Stimulated activated CD4-positive, alpha-beta T cell treated with anti-CD3 and anti-CD28 coated beads, Interleukin-15, amount 100 ng/mL, for 1 hour (primary cell): ENCODE measurements at regions not wholly inside any gene's neighbourhood (a gene's known extent, or its start where the extent isn't known, plus 50 kb on each side); places are given as distances from the start of the nearest gene placed in this dataset.
"Not testable (repeated sequence)": the region's sequence is repeated elsewhere in the genome, so short reads cannot be mapped to it uniquely, and the experiment has no call there.

Experiments used
- DNase-seq, 2 donors: peaks; one replicate each; pipeline ENCODE4 v3.0.0-alpha.2; 2020; ENCODE audit warnings: low read depth in 1 of 2, low spot score in 1 of 2

GRCh38 chr16:26963109-26963508, 103.6 kb upstream of the C16orf82 start:
- DNase-seq: no peak

DNA sequence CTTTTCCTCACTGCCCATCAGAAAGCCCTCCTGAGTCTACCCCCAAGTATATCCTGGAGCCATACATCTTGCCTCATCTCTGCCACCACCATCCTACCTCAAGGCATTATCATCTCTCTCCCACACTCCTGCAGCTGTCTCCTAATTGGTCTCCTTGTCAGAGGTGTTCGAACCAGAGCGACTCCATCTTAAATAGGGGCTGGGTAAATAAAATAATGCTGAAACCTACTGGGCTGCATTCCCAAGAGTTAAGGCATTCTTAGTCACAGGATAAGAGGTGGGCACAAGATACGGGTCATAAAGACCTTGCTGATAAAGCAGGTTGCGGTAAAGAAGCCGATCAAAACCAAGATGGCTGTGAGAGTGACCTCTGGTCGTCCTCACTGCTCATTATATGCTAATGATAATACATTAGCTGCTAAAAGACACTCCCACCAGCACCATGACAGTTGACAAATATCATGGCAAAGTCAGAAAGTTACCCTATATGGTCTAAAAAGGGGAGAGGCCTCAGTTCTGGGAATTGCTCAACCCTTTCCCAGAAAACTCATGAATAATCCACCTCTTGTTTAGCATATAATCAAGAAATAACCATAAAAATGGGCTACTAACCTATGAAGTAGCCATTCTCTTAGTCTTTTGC, 97.0 kb upstream of the C16orf82 start:
- no peak for DNase-seq

GRCh38 chr16:26970292-26970691, 96.4 kb upstream of the C16orf82 start:
- no peak for DNase-seq

DNA sequence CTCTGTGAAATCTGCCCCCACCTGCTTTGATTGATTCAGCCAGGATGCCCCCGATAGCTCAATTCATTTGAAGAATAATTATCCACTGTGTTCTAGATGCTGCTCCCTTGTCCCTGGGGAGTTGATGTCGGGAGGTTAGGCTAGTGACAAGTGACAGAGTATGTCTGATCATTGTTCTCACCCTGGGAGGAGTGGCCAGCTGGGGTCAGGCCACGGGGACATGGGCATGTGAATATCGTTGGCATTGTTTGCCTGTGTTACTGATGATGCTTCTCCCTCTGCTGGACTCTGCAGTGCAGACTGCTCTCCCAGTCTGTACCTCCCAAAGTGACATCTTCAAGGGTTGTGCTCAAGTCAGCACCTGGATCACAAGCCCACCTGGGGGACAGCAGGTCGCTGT, 89.9 kb upstream of the C16orf82 start:
- no peak for DNase-seq

- no peak for DNase-seq
Observed at GRCh38 chr16:26981266-26981938, 85.3 kb upstream of the C16orf82 start.

DNA sequence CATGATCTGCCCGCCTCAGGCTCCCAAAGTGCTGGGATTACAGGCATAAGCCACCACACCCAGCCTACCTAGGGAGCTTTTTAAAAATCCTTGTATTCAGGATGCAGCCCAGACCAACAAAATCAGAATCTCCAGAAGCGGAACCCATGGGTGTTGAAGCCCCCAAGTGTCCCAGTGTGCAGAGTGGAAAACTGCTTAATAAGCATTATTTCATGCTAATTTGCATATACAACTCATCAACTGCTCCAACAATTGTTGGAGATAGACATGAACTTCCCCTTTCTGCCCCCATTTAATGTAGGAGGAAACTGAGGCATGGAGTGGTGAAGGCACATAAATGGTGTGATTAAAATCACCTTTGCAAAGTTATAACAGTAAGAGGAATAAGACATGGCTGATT, 84.3 kb upstream of the C16orf82 start:
- DNase-seq: no peak

- no peak for DNase-seq
Observed at GRCh38 chr16:26983426-26983825, 83.3 kb upstream of the C16orf82 start.

DNA sequence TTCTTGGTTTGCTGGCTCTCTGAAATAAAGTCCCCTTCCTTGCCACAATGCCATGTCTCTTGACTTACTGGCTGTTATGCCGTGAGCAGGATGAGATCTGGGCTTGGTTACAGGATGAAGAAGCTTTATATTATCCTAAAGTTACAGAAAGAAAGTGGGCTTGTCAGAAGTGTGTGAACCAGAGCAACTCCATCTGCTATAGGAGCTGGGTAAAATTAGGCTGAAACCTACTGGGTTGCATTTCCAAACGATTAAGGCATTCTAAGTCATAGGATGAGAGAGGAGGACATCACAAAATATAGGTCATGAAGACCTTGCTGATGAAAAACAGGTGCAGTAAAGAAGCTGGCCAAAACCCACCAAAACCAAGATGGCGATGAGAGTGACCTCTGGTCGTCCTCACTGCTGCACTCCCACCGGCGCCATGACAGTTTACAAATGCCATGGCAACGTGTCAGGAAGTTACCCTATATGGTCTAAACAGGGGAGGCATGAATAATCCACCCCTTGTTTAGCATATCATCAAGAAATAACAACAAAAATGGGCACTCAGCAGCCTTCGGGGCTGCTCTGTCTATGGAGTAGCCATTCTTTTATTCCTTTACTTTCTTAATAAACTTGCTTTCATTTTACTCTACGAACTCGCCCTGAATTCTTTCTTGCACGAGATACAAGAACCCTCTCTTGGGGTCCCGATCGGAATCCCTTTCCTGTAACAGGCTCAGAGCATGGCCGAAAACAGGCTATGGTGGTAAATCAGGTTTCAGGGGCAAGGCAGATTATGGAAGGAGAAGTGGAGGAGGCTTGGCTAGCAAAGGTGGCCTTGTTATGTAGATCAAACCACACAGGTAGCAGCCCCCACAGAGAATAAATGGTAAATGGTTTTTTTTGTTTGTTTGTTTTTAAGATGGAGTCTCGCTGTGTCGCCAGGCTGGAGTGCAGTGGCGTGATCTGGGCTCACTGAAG, 81.3 kb upstream of the C16orf82 start:
- no peak for DNase-seq

GRCh38 chr16:26987597-26988010, 79.1 kb upstream of the C16orf82 start:
- no peak for DNase-seq

DNA sequence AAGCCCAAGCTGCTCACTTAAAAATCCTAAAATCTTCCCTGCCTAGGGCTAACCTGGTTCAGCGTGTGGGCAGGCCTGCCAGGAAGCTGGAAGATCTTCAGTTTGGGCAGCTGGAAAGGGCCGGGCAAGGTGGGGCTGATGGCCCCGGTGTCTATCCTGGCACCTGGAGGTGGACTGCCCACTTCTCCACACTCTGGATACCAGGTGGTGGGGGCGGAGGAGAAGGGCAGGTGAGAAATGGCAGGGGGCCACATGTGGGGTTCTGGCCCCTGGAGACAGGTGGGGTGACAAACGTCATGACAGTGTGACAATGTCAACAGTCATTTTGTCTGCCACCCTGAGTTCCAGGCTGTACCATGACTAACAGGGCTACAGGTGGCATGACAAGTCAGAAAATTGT, 78.5 kb upstream of the C16orf82 start:
- no peak for DNase-seq

GRCh38 chr16:26990384-26991120, 76.2 kb upstream of the C16orf82 start:
- DNase-seq: not testable (repeated sequence)

DNA sequence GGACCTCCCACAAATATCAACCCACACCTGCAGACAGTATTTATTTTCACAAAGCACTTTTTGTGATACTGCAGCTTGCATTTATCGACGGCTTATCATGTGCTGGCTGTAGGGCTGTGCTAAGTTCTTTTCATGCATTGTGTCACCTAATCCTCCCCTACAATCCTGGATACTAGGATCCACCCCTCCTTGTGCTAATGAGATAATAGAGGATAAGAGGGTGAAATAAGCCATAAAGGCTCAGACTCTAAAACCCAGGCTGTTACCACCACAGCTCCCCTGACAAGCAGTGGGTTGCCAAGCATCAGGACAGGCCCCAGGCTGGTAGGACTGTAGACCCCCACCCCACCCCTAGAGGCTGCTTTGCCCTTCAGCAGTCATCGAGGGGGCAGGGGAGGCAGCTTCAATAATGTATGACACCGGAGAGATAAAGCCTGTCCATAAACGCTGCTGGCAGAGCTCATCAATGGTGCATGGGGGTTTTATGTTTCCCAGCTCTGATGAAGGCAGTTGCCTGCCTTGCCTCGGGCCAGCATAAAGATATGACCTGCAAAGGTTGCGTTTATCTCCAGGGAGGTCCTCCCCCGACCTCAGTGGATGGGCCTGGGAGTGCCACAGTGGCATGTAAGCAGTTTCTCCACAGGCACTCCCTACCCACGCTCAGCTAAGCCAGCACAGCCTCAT, 73.9 kb upstream of the C16orf82 start:
- no peak for DNase-seq

DNA sequence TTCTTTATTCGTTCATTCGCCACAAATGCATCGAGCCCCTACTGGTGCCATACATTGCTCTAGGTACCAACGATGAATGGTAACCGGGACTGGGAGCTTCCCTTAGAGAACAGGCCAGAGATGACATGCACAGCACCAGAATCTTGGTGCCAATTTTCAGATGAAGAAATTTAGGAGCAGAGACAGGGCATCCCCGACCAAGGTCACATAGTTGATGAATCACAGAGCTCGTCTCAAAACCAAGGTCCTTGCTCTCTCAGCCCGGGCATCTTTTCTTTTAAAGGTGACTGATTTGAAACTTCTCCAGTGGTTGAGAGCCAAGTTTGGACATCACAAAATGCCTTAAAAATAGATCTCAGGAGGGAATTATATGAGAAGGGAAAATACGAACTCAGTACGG, 73.2 kb upstream of the C16orf82 start:
- DNase-seq: no peak

GRCh38 chr16:26993963-26994362, 72.8 kb upstream of the C16orf82 start:
- DNase-seq: no peak

DNA sequence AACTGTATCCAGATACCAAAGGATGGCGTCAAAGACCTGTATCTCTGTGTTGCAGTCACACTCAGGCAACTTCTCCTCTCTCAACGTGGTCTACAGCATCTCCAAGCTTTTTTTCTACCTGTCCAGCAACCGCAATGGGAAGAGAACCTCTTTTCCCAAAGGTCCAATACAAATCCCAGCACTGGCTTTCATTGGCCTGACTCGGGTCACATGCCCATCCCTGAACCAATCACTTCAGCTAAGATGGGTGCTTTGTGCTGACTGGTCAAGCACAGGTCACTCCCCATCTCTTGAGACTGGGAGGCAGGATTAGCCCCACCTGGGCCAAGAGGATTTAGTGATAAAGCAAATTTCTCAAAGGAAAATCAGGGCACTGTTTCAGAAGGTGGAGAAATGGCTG, 71.2 kb upstream of the C16orf82 start:
- no peak for DNase-seq

DNA sequence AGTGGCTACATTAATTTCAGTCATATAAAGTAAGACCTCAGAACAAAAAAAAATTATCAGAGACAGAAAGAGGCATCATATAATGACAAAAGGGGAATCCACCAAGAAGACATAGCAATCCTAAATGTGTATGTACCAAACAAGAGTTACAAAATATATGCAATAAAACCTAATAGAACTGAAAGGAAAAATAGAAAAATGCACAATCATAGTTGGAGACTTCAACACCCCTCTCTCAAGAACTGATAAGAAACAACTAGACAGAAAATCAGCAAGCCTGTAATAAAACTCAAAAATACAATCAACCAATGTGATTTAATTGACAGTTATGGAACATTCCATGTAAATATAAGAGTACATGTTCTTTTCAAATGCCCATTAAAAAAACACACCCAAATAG, 61.3 kb upstream of the C16orf82 start:
- no peak for DNase-seq
